ENCODE measurements at regions not wholly inside any gene's neighbourhood (a gene's known extent, or its start where the extent isn't known, plus 50 kb on each side); places are given as distances from the start of the nearest gene placed in this dataset.

- no peak for TF ChIP-seq CTCF (conservative IDR thresholded peaks at IDR 0.05 in 1 of 2, IDR thresholded peaks at IDR 0.05 in 1 of 2; ENCODE audit: extremely low read depth in 1 of 2, insufficient read depth in 1 of 2, low read depth in 1 of 2, low read length in 2 of 2)
- no peak for TF ChIP-seq EZH2 (IDR thresholded peaks at IDR 0.05; ENCODE audit: borderline replicate concordance, low read length)
Observed at GRCh38 chr5:9829621-9830020, 199.5 kb upstream of the TAS2R1 start.

Measured in mammary epithelial cell (primary cell).